H9 (cell line): ENCODE measurements at regions not wholly inside any gene's neighbourhood (a gene's known extent, or its start where the extent isn't known, plus 50 kb on each side); places are given as distances from the start of the nearest gene placed in this dataset.

Experiments used
- DNase-seq: peaks from one replicate; pipeline ENCODE4 v3.0.0-alpha.2; 2017
- H2AFZ ChIP-seq: one replicate; pipeline ENCODE4 v1.6.1; 2013; ENCODE audit warnings: mild to moderate bottlenecking, low read length, control low read depth, moderate library complexity
- H2AK5ac ChIP-seq: 2 replicates; pipeline ENCODE4 v1.6.1; 2013; ENCODE audit warnings: low read length, control low read depth, mixed read lengths; ENCODE audit not compliant: insufficient read length
- H2BK120ac ChIP-seq: one replicate; pipeline ENCODE4 v1.6.1; 2013; ENCODE audit warnings: low read depth, mild to moderate bottlenecking, low read length, control low read depth, inconsistent platforms; ENCODE audit not compliant: poor library complexity, severe bottlenecking
- H2BK12ac ChIP-seq: 2 replicates; pipeline ENCODE4 v1.6.1; 2013; ENCODE audit warnings: low read length, control low read depth, mixed read lengths, low read depth; ENCODE audit not compliant: insufficient read length
- H2BK15ac ChIP-seq: 2 replicates; pipeline ENCODE4 v1.6.1; 2013; ENCODE audit warnings: low read depth, low read length, control low read depth
- H2BK20ac ChIP-seq: one replicate; pipeline ENCODE4 v1.6.1; 2013; ENCODE audit warnings: low read depth, mild to moderate bottlenecking, low read length, control low read depth, inconsistent platforms; ENCODE audit not compliant: poor library complexity, severe bottlenecking
- H2BK5ac ChIP-seq: 2 replicates; pipeline ENCODE4 v1.6.1; 2013; ENCODE audit warnings: low read length, control low read depth, mixed read lengths; ENCODE audit not compliant: insufficient read length
- H3K14ac ChIP-seq: 2 replicates; pipeline ENCODE4 v1.6.1; 2013; ENCODE audit warnings: low read length, control low read depth; ENCODE audit not compliant: insufficient read depth
- H3K18ac ChIP-seq: 2 replicates; pipeline ENCODE4 v1.6.1; 2013; ENCODE audit warnings: low read depth, mild to moderate bottlenecking, mixed read lengths, low read length, control low read depth; ENCODE audit not compliant: insufficient read length
- H3K23ac ChIP-seq: 2 replicates; pipeline ENCODE4 v1.6.1; 2013; ENCODE audit warnings: low read length, control low read depth, mixed read lengths, low read depth; ENCODE audit not compliant: insufficient read length
- H3K23me2 ChIP-seq: 2 replicates; pipeline ENCODE4 v1.6.1; 2013; ENCODE audit warnings: low read depth, mild to moderate bottlenecking, mixed read lengths, low read length, control low read depth; ENCODE audit not compliant: insufficient read length, poor library complexity, severe bottlenecking
- H3K27ac ChIP-seq: 2 replicates; pipeline ENCODE4 v1.5.1; 2013; ENCODE audit warnings: low read length, control low read depth, mixed read lengths, low read depth; ENCODE audit not compliant: insufficient read length
- H3K27me3 ChIP-seq: 2 replicates; pipeline ENCODE4 v1.6.1; 2013; ENCODE audit warnings: low read length, control low read depth, inconsistent platforms; ENCODE audit not compliant: insufficient read depth
- H3K4ac ChIP-seq: 2 replicates; pipeline ENCODE4 v1.6.1; 2013; ENCODE audit warnings: low read depth, mild to moderate bottlenecking, control low read depth, inconsistent platforms, low read length, moderate library complexity
- H3K4me1 ChIP-seq: 2 replicates; pipeline ENCODE4 v1.6.1; 2013; ENCODE audit warnings: low read length, control low read depth, inconsistent platforms; ENCODE audit not compliant: insufficient read depth
- H3K4me2 ChIP-seq: 2 replicates; pipeline ENCODE4 v1.6.1; 2013; ENCODE audit warnings: low read length, control low read depth, mixed read lengths; ENCODE audit not compliant: insufficient read length, insufficient read depth
- H3K56ac ChIP-seq: 2 replicates; pipeline ENCODE4 v1.6.1; 2013; ENCODE audit warnings: low read depth, mild to moderate bottlenecking, mixed read lengths, low read length, control low read depth; ENCODE audit not compliant: insufficient read length
- H3K79me1 ChIP-seq: 2 replicates; pipeline ENCODE4 v1.6.1; 2013; ENCODE audit warnings: low read depth, mild to moderate bottlenecking, moderate library complexity, low read length, control low read depth, inconsistent platforms; ENCODE audit not compliant: insufficient read depth, poor library complexity, severe bottlenecking
- H3K79me2 ChIP-seq: 2 replicates; pipeline ENCODE4 v1.6.1; 2013; ENCODE audit warnings: low read length, control low read depth, inconsistent platforms; ENCODE audit not compliant: insufficient read depth
- H3K9ac ChIP-seq: 2 replicates; pipeline ENCODE4 v1.6.1; 2013; ENCODE audit warnings: low read length, control low read depth, mixed read lengths; ENCODE audit not compliant: insufficient read length; ENCODE audit errors: extremely low read depth
- H3K9me3 ChIP-seq: one replicate; pipeline ENCODE4 v1.6.1; 2013; ENCODE audit warnings: low read depth, low read length, inconsistent platforms; ENCODE audit not compliant: control insufficient read depth
- H3T11ph ChIP-seq: one replicate; pipeline ENCODE4 v1.6.1; 2013; ENCODE audit warnings: mild to moderate bottlenecking, low read length, control low read depth, inconsistent platforms
- H4K20me1 ChIP-seq: one replicate; pipeline ENCODE4 v1.6.1; 2013; ENCODE audit not compliant: control insufficient read depth, insufficient read length, insufficient read depth
- H4K5ac ChIP-seq: 2 replicates; pipeline ENCODE4 v1.6.1; 2013; ENCODE audit warnings: low read depth, mild to moderate bottlenecking, mixed read lengths, low read length, control low read depth; ENCODE audit not compliant: insufficient read length
- H4K8ac ChIP-seq: replicated peaks from 2 replicates; pipeline ENCODE4 v1.6.1; 2013; ENCODE audit warnings: low read length, control low read depth, mixed read lengths, low read depth; ENCODE audit not compliant: insufficient read length
- H4K91ac ChIP-seq: 2 replicates; pipeline ENCODE4 v1.6.1; 2013; ENCODE audit warnings: low read depth, mild to moderate bottlenecking, moderate library complexity, mixed read lengths, low read length, control low read depth; ENCODE audit not compliant: insufficient read length
- H3K27ac Mint-ChIP-seq, 3 experiments: 2 replicates in 2 of 3; 3 replicates in 1 of 3; pipeline ENCODE4 v1.8.0; 2020 to 2021; ENCODE audit warnings: mixed read lengths in 3 of 3, mild to moderate bottlenecking in 1 of 3, moderate library complexity in 1 of 3
- H3K27me3 Mint-ChIP-seq: 2 replicates; pipeline ENCODE4 v1.8.0; 2021; ENCODE audit warnings: low read depth, mild to moderate bottlenecking, moderate library complexity, mixed read lengths
- H3K36me3 Mint-ChIP-seq, 3 experiments: 2 replicates in 2 of 3; 3 replicates in 1 of 3; pipeline ENCODE4 v1.8.0; 2020 to 2021; ENCODE audit warnings: low read depth in 3 of 3, mixed read lengths in 3 of 3; ENCODE audit not compliant: insufficient read depth in 1 of 3
- H3K4me1 Mint-ChIP-seq, 2 experiments: 2 replicates each; pipeline ENCODE4 v1.8.0; 2020; ENCODE audit warnings: mixed read lengths in 2 of 2
- H3K4me3 Mint-ChIP-seq, 2 experiments: 2 replicates in 1 of 2; 3 replicates in 1 of 2; pipeline ENCODE4 v1.8.0; 2020 to 2021; ENCODE audit warnings: mild to moderate bottlenecking in 2 of 2, mixed read lengths in 2 of 2, moderate library complexity in 1 of 2
- H3K9me3 Mint-ChIP-seq, 2 experiments: 2 replicates in 1 of 2; 3 replicates in 1 of 2; pipeline ENCODE4 v1.8.0; 2020; ENCODE audit warnings: mild to moderate bottlenecking in 2 of 2, mixed read lengths in 2 of 2, moderate library complexity in 1 of 2
- CTCF ChIP-seq: fragments of 200-600 bp; sonication (generic); conservative IDR thresholded peaks from 3 replicates; pipeline ENCODE4 v1.8.0; 2021; ENCODE audit warnings: antibody characterized with exemption, mild to moderate bottlenecking
- WGBS: extraction: QIAGEN DNeasy Blood & Tissue Kit; methylation state at CpG from one replicate; pipeline ENCODE4 v1.1.7; 2013; ENCODE audit warnings: missing lambda C conversion rate, low lambda C conversion rate, mixed read lengths; ENCODE audit not compliant: insufficient read length; ENCODE audit errors: extremely low coverage; 5-methylcytosine and 5-hydroxymethylcytosine counted together

DNA sequence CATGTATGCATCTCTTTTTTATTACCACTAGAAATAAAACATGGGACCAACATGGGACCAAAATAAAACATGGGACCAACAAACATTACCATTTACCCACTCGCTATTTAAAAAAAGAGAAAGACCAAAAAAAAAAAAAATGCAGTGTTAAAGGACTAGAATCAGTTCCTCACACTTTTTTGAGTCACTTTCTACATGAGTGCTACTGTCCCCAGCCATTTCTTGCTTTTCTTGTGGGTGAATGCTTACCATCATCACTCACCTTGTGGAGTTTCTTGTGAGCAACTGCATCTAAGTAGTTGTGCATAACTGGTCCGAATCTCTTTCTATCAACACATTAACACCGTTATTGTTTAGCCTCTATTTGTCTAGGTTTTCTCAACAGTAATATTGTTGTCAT, 493.6 kb upstream of the RIOK2 start:
- Histone ChIP-seq H2BK15ac (no peak overlapping the region), H3K27me3 (no peaks in the 10 kb centered on the region), H2BK120ac (no peak overlapping the region), H4K91ac (no peak overlapping the region), H3K18ac (no peak overlapping the region), H3K4me1 (no peaks in the 10 kb centered on the region), H3T11ph (no peak overlapping the region), H3K79me1 (no peaks in the 10 kb centered on the region), H2AK5ac (no peak overlapping the region), H3K27ac (no peak overlapping the region), H4K20me1 (no peaks in the 10 kb centered on the region), H2BK12ac (no peak overlapping the region), H3K23me2 (no peaks in the 10 kb centered on the region), H3K9me3 (no peaks in the 10 kb centered on the region), H3K4ac (no peak overlapping the region), H3K23ac (no peak overlapping the region), H3K4me2 (no peak overlapping the region), H3K79me2 (no peaks in the 10 kb centered on the region), H2BK20ac (no peak overlapping the region), H2AFZ (no peak overlapping the region), H3K56ac (no peak overlapping the region), H2BK5ac (no peak overlapping the region), H4K5ac (no peak overlapping the region), H4K8ac (no peak overlapping the region), H3K14ac (no peak overlapping the region), H3K9ac (no peak overlapping the region)
- no peak for DNase-seq
- H3K36me3 Mint-ChIP-seq: no peaks in the 10 kb centered on the region
- TF ChIP-seq CTCF: no peak
- H3K4me3 Mint-ChIP-seq: no peak overlapping the region
- H3K9me3 Mint-ChIP-seq: peaks cover 9 to 11% of the 10 kb centered on the region in 2 experiments; a peak in 3 of 5 replicates
- WGBS: no CpG with 5 or more reads among the region's 3 CpGs
- H3K27me3 Mint-ChIP-seq: no peaks in the 10 kb centered on the region
- H3K4me1 Mint-ChIP-seq: no peaks in the 10 kb centered on the region
- no peak overlapping the region for H3K27ac Mint-ChIP-seq
